ENCODE measurements at regions not wholly inside any gene's neighbourhood (a gene's known extent, or its start where the extent isn't known, plus 50 kb on each side); places are given as distances from the start of the nearest gene placed in this dataset.

GRCh38 chr12:131578828-131579470 is 131.9 kb upstream of the SFSWAP start:
- no peak for FAIRE-seq
- DNase-seq (ENCODE audit: low read depth, low spot score): no peak

GRCh38 chr12:131583090-131583712 is 127.7 kb upstream of the SFSWAP start:
- Histone ChIP-seq H3K9ac (ENCODE audit: control insufficient read depth, extremely low read depth, insufficient read depth, low read length) (no peak overlapping the region), H3K9me3 (ENCODE audit: control insufficient read depth, low read depth, low read length) (peaks cover 2% of the 10 kb centered on the region), H2AFZ (ENCODE audit: control insufficient read depth, low read length) (no peak overlapping the region), H3K4me1 (ENCODE audit: control insufficient read depth, extremely low read depth, insufficient read depth, low read length) (no peaks in the 10 kb centered on the region), H3K4me3 (ENCODE audit: control insufficient read depth in 2 of 3, extremely low read depth in 1 of 3, insufficient read depth in 2 of 3, low read depth in 1 of 3, low read length in 3 of 3) (no peak overlapping the region), H3K27me3 (ENCODE audit: control insufficient read depth, extremely low read depth, insufficient read depth, low read length) (no peaks in the 10 kb centered on the region), H3K4me2 (ENCODE audit: control insufficient read depth, extremely low read depth, insufficient read depth, low read depth, low read length) (no peak overlapping the region), H3K9me1 (ENCODE audit: control insufficient read depth, extremely low read depth, insufficient read depth, low read length) (no peaks in the 10 kb centered on the region), H3K27ac (ENCODE audit: control insufficient read depth, insufficient read depth, low read length) (no peak overlapping the region), H4K20me1 (ENCODE audit: control insufficient read depth, extremely low read depth, insufficient read depth, low read length) (no peaks in the 10 kb centered on the region), H3K79me2 (ENCODE audit: control insufficient read depth, insufficient read depth, low read length) (no peaks in the 10 kb centered on the region), H3K36me3 (ENCODE audit: control insufficient read depth in 2 of 2, extremely low read depth in 1 of 2, insufficient read depth in 2 of 2, low read length in 2 of 2) (no peaks in the 10 kb centered on the region)
- FAIRE-seq (no peak), DNase-seq (ENCODE audit: low read depth, low spot score) (no peak)
- dilution Hi-C loops (cut with MboI; ENCODE audit: extremely low pct_ligation_motif_present, low sequenced_read_pairs): no loop called here
- no peak for TF ChIP-seq CTCF (optimal IDR thresholded peaks at IDR 0.05 in 1 of 3, IDR thresholded peaks at IDR 0.05 in 1 of 3, conservative IDR thresholded peaks at IDR 0.05 in 1 of 3; ENCODE audit: extremely low read depth in 1 of 3, insufficient read depth in 2 of 3, low read length in 3 of 3)
- TF ChIP-seq EZH2 (IDR thresholded peaks at IDR 0.05; ENCODE audit: low read length): no peak

More at GRCh38 chr12:131578828-131579470, 131.9 kb upstream of the SFSWAP start:
- no peaks in the 10 kb centered on the region for H3K36me3 ChIP-seq (ENCODE audit: control insufficient read depth in 2 of 2, extremely low read depth in 1 of 2, insufficient read depth in 2 of 2, low read length in 2 of 2)
- dilution Hi-C loops (cut with MboI; ENCODE audit: extremely low pct_ligation_motif_present, low sequenced_read_pairs): no loop called here
- H3K9me3 ChIP-seq (ENCODE audit: control insufficient read depth, low read depth, low read length): peaks cover 2% of the 10 kb centered on the region
- no peaks in the 10 kb centered on the region for H3K27me3 ChIP-seq (ENCODE audit: control insufficient read depth, extremely low read depth, insufficient read depth, low read length)
- no peak overlapping the region for H3K9ac ChIP-seq (ENCODE audit: control insufficient read depth, extremely low read depth, insufficient read depth, low read length)
- H3K4me3 ChIP-seq (ENCODE audit: control insufficient read depth in 2 of 3, extremely low read depth in 1 of 3, insufficient read depth in 2 of 3, low read depth in 1 of 3, low read length in 3 of 3): no peak overlapping the region
- TF ChIP-seq CTCF (optimal IDR thresholded peaks at IDR 0.05 in 1 of 3, IDR thresholded peaks at IDR 0.05 in 1 of 3, conservative IDR thresholded peaks at IDR 0.05 in 1 of 3; ENCODE audit: extremely low read depth in 1 of 3, insufficient read depth in 2 of 3, low read length in 3 of 3) (no peak), EZH2 (IDR thresholded peaks at IDR 0.05; ENCODE audit: low read length) (no peak)
- no peak overlapping the region for H3K27ac ChIP-seq (ENCODE audit: control insufficient read depth, insufficient read depth, low read length)
- no peaks in the 10 kb centered on the region for H3K9me1 ChIP-seq (ENCODE audit: control insufficient read depth, extremely low read depth, insufficient read depth, low read length)
- H2AFZ ChIP-seq (ENCODE audit: control insufficient read depth, low read length): no peak overlapping the region
- no peaks in the 10 kb centered on the region for H3K79me2 ChIP-seq (ENCODE audit: control insufficient read depth, insufficient read depth, low read length)
- H3K4me2 ChIP-seq (ENCODE audit: control insufficient read depth, extremely low read depth, insufficient read depth, low read depth, low read length): no peak overlapping the region
- H3K4me1 ChIP-seq (ENCODE audit: control insufficient read depth, extremely low read depth, insufficient read depth, low read length): no peaks in the 10 kb centered on the region
- H4K20me1 ChIP-seq (ENCODE audit: control insufficient read depth, extremely low read depth, insufficient read depth, low read length): no peaks in the 10 kb centered on the region

All from keratinocyte (primary cell).